Activated effector memory CD4-positive, alpha-beta T cell treated with anti-CD3 and anti-CD28 coated beads, Interleukin-2, amount 50 U/mL, for 16 hours (primary cell): ENCODE measurements at regions not wholly inside any gene's neighbourhood (a gene's known extent, or its start where the extent isn't known, plus 50 kb on each side); places are given as distances from the start of the nearest gene placed in this dataset.
A peak's percentile ranks its signal among the peaks of the same experiment; 100 is the strongest.

ENCODE experiments used
- DNase-seq: peaks from one replicate; pipeline ENCODE4 v3.0.0-alpha.2; 2020

DNA sequence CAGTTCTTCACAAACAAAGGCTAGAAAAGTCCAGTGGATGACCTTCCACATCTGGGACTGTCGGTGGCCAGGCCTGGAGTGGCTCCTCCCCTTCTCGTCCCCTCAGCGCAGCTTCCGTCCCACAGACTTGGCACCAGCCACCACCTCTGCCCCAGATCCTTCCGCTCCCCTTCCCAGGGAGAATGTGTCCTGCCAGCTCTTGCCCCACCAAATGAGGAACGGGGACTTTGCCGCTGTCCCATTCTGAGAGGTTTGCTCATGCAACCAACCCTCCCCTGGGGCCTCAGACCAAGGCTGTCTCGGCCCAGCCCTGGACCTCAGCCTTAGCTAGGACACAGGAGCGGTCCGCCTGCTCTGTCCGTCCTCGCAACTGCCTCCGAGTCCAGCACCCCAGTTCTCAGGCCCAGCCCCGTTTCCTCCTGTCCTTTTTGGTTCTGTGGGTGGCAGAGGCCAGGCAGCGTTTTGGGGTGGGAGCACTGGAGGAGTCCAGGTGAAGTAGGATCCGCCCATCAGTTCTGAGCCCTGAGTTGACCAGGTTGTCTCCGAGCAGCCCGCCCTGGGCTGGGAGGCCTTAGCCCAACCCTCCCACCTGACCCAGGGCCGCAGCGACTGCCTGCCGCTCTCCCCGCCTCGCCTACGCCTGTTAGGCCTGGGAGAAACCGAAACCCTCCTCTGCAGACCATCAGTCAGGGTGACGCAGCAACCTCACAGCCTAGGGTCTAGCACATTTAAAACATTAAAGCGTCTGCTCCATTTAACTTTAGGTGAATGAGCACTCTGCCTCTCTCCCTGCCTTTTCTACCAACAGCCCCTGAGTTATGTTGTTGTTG, 284.3 kb downstream of the FOXO1 start:
- no peak for DNase-seq

DNA sequence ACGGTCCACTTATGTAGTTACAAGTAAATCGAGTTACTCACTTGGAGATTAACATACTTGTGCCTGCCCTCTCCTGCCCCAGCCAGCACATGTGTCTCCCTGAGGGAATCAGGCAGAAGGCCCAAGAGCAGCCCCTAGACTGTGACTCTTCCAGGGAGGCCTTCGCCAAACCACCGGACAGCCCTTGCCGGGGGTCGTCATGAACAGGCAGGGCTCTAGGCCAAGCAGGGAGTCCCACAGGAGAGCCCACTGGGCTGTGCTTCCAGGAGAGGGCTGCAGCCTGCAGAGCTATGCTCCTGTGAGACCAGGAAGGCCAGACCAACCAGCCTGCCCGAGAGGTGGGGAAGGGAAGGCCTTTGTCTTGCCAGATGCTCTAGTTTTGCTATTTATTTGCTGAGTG, 283.3 kb downstream of the FOXO1 start:
- DNase-seq, result no peak

DNA sequence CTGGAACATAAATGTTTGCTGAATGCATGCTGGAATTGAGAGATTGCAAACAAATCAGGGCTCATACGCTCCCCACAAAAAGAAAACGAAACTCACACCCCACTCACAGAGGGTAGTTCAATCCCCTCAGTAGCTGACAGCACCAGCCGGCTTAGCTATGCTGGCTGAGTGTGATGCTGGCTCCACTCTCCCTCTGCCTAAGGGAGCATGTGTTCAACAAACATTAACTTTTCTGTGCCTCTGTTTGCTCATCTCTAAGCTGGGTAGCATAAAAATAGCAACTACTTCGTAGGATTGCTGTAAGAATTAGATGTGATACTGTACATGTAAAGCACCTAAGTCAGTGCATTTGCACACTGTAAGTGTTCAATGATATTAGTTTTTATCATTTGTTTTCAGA, 282.6 kb downstream of the FOXO1 start:
- no peak for DNase-seq

DNA sequence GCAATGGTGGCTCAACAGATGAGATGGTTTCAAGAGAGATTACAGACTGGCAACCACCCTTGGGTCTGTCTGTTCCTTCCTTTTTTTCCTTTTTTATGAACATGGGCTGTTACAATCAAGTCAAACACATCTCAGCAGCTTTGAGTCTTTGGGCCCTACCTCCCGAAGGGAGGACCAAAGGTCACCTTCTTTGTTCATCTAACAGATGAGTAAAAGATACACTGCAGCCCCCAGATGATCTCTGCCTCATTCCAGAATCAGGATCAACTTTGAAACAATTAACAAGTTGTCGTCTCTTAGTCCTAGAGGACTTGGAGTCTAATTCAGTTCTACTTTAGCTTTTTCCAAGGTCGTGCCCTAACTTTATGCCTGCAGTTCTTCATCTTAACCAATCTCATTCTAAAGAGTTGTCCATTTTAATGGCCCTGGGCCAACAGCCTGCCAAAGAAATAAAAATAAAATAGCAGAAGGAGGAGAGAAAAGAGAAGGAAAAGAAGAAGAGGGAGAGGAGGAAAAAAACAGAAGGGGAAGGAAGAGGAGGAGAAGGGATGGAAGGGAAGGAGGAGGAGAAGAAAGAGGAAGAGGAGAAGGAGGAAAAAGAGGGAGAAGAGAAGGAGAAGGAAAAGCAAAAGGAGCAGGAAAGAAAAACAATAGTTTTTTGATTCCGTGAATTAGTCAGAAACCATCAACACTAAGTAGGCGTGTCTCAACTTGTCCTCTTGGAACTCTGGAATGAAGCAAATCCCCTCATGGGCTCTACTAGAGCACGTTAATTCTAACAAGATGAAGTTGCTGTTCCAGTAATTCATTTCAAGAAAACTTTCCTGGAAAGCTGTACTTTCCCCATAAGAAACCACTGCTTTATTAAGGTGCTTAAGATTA, 281.2 kb downstream of the FOXO1 start:
- DNase-seq, result no peak

DNA sequence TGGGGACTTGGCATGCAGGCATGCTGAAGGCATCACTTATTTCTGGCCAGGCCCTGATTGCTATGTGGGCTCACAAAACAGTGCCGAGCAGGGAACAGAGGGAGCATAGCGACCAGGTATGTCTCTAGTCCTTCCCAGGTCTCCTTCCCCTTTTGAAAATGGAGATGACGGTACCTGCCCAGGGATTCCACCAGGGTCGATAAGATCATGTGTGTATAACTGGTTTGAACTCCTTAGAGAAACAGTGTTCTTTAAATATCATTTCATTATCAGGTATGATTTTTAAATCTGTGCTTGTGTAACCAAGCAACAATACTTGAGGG, 280.6 kb downstream of the FOXO1 start:
- DNase-seq, result no peak

DNA sequence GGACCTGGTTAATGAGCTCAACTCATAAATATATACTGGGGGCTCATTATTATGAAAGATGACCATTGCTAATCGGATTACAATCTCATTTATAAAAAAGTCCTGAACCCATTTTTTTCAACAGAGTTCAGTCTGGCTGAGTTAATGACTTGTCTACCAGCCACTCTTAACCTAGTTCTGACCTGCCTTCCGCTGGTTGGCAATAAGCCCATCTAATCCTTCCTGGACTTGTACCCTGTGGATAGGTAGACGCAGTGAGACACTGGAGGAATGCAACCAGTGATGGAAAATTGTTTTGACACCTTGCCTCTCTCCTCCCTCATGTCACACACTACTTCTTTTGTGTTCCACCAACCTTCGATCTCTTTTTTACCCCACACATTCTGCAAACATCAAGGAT, 279.9 kb downstream of the FOXO1 start:
- DNase-seq, result no peak

DNA sequence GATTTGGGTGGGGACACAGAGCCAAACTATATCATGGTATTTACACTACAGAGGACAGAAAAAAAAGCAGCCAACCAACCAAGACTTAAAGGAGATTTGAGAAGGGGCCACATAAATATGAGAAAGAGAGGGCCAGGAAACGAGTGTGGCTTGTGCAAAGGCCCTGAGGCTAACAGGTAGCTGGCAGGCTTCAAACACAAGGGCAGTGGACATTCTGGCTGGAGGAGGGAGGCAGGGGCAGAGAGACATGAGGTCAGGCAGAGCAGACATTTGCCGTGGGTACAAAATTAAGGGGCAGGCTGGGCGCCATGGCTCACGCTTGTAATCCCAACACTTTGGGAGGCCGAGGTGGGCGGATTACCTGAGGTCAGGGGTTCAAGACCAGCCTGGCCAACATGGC, 278.7 kb downstream of the FOXO1 start:
- no peak for DNase-seq

DNA sequence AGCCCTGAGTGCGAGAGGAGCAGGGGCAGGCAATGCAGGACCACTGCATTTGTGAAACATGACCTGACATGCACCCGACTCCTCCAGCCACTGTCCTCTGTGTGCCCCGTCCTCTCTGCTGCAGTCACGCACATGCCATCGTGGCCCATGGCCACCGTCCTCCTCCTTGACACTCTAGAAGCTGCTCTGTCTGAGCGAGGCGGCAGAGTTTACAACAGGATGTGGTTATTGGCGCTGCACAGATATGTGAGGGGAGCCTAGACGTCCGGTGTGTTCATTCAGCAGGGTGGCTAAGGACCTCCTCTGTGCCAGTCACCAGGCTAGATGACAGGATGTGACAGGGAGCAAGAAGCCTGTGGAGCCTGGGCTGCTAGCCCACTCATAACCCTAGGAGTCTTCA, 277.8 kb downstream of the FOXO1 start:
- DNase-seq, result peak; percentile 90

DNA sequence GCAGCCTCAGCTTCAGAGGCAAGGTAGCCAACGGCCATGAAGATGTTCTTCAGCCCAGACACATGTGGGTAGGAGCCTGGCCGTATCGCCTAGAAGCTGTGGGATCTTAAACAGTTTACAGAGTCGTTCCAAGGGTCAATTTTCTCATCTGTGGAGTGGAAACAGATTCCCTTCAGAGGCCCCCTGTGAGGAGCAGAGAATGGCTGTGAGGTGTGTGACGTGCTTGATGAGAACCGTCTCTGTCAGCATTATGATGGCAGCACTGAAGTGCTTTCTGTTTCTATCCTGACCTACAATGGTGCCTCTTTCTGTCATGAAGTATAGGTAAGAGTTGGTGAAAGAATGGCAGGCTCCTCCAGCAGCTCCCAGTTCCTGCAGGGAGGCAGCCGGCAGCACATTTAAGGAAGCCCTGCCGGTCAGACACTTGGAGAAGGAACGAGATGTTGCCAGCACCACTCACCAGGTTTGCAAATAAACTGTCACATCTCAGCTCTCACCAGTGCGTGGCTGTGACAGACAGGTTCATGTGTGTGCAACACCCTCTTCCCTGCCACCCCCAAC, 277.3 kb downstream of the FOXO1 start:
- peak; percentile 75 for DNase-seq

DNA sequence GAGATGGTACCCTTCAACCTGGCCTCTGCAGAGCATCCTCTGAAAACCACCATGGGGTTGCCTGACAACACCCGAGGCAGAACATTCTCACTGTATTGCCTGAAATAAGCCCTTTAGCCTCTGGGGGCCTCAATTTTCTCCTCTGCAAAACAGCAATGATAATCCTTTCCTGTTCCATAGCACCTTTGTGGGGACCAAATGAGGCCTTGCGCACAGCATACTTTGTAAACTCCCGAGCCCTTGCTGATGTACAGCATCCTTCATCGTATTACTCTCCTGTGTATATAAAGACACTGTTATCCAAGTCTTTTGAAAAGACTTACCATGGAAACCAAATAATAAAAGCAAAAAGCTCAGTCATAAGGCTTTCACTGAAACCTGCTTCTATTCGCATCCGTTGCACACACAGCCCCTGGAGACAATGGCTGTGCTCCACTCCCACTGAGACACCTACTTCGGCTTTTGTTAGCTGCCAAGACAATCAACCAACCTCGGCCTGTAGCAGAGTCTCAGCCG, 276.0 kb downstream of the FOXO1 start:
- no peak for DNase-seq

DNA sequence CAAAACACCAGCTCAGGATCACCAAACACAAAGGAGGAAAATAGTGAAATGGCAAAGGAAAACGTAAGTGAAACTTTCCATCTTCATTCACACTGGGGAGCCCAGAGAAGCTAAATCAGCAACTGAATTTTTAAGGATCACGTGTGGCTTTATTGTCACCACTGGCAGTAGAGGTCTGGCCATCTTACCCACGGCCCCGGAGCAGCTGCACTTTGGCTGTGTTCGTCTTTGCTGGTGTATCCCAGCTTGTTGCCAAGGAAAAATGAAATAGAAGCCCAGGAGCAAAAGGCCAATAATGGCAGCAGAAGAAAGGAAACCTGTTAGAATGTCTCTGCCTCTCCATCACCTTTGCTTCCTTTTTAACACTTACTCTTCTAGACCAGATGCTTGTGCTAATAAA, 274.7 kb downstream of the FOXO1 start:
- DNase-seq, result no peak

DNA sequence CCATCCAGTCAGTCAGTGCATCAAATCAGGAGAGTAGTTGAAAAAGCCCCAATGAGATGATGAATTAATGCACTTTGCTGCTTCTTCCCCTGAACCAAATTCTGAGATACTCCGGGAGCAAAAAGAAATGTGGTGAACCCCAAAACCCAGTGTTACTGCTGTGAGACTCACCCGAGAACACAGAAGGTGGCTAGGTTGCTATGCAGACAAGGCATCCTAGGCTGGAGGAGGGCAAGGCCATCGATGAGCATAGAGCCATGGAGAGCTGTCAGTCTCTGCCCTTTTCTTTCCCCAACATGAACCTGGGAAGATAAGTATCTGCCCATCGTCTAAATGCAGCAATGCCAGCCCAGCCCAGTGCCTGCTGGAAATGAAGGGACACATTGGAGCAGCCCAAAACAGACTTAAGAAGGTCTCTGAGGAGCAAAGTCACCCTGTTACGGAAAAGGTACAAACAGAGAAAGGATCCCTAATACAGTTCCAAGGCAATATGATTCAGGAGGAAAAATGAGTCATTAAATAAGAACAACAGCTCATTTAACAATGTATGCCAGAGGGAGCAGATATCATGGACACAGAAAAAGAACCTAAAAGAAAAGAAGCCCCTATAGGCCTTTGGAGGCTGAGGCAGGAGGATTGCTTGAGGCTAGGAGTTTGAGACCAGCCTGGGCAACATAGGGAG, 272.0 kb downstream of the FOXO1 start:
- no peak for DNase-seq

DNA sequence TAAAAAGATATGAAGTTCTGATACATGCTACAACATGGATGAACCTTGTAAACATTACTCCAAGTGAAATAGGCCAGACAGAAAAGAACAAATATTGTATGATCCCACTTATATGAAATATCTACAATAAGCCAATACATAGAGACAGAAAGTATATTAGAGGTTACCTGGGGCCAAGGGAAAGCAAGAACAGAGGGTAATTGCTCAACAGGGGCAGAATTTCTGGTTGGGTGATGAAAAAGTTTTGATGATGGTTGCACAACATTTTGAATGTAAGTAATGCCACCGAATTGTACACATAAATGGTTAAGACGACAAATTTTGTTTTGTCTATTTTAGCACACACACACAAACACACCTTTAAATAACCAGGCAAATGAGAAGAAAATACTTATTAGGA, 268.4 kb downstream of the FOXO1 start:
- DNase-seq, result no peak

DNA sequence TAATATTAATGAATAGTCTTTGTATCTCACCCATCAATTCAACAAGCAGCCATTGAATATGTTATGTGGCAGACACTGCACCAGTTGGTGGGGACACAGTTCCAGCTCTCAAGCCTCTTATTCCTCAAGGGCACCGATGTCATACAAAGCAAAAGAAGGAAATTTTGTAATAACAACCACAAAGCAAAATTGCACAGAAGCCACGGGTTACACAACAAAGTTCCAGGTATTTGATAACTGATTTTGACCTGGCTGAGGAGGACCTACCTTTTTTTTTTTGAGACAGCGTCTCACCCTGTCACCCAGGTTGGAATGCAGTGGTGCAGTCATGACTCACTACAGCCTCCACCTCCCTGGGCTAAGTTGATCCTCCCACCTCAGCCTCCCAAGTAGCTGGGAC, 266.7 kb downstream of the FOXO1 start:
- no peak for DNase-seq

DNA sequence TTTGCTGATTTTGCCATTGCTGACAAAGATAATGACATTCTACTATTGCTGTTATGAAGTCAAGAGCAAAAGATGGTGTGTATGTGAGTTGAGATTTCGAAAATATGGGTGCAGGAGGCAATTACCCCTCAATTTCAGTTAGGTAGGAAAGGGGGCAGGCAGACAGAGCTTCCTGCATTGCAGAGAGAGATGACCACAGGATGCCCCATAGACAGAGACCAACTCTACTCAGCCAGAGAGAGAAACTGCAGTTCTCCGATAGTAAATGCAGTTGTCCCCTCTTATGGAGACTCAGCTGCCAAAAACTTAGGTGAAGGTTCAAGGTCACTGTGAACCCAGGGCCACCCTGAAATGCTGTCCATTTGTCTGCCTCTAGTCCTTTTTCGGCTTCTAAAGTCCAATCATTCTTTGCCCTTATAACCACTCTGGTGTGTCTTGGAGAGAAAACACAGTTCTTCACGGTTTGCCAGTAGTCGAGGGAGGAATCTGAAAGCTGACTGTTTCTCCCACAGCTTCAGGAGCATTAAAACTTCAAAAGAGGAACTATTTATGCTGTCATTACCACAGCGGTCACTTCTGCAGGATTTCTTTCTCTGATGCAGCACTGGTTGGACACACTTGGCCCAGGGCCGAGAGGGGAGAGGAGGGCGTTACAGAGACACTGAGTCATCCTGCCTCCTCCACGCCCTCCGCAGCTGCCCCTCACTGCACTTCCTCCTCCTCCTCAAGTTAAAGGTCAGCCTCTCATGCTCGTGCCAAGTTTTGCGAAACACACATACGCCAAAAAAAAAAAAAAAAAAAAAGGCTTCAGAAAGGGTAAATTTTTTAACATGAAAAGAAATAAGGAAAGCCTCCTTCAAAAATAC, 264.3 kb downstream of the FOXO1 start:
- no peak for DNase-seq

DNA sequence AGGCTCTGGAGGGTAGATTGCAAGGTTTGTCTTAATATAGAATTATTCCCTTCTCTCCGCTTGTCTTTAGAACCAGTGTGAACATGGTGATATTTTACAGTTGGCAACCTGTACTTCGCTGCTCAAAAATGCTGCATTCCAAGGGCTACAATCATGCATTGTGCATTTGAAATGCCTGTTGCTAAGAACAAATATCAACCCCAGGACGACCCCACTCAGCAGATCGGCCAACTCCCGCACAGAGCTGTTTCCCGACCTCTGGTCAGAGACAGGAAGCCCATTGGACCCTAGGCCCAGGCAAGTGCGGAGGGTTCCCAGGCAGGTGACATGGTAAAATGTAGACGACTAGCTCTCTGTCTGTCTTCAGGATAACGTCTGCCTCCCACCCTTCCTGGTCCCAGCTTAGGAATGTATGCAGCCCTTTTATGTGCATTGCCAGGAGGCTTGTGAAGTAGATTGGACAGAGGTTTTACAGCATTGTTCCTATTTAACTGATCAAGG, 263.5 kb downstream of the FOXO1 start:
- DNase-seq, result no peak

DNA sequence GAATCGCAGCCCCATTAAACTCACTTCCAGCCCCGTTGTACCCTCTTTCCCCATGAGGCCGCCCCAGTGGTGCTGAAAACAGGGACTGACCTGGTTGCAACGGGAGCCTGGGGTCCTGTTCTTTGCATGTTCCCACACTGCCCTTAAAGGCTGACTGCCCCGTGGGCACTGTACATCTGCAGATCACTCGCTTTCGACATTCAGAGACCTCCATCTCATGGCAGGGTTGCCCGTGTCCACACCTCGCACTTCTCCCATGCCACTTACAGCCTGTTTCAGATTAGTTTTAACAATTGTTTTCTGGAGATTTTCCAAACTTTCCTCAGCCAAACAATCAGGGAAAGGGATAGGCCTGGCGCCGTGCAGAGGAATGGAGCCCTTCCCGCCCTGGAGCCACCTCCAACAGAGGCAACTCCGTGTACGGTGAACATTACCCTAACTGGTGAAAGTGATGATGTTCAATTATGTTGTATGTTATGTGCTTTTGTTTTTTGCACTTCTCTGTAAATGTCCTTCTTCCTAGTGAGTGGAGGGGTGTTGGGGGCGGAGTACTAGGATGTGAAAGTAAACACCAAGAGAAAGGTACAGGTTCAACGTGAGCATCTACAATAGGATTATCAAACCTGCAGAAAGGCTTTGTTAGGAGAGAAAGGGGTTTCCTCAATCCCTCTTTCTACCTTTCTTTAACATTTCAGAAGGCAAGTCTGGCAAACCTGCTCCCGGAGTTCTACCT, 262.8 kb downstream of the FOXO1 start:
- DNase-seq, result no peak

DNA sequence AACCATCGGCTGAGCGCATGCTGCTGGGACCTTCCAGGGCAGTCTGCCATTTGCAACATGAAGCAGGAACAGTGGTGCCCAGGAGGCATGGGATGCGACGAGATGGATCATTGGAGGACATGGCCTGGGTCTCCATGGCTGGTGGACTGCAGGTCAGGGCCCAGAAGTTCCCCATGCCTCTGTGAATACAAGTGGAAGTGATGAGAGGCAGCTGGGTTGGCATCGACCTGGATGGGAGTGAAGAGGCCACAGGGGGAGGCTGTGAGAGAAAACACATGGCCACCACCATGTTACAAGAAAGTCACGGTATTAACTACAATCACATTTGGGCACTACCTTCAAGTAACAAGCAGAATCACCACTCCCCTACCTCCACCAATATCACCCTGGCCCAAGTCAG, 262.0 kb downstream of the FOXO1 start:
- no peak for DNase-seq

DNA sequence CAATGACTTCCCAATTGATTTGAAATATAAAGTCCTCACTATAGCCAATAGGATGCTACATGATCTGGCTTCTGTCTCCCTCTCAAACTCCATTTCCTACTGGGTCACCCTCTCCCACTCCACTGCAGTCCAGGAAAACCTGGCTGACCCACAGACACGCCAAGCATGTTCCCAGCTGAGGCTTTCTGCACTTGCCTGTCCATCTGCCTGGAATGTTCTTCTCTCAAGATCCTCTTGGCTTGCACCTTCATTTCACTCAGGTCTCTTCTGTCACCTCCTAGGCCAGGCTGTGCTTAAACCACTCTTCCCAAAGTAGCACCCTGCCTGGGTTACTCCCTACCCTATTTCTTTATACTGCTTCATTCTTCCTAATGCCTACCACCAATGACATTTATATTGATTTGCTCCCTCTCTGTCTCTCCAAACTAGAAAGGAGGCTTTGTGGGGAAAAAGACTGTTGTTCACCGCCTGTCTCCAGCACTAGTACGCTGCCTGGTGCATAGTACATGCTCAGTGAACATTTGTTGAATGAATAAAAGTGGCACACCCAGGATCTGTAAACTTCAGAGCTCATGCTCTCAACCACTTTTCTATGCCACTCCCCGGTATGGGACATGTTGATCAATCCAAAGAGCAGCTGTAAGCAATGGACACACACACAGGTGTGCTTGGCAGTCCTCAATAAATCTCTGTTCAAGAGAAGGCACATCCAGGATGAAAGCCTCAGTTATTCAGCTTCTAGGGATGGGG, 261.3 kb downstream of the FOXO1 start:
- no peak for DNase-seq

DNA sequence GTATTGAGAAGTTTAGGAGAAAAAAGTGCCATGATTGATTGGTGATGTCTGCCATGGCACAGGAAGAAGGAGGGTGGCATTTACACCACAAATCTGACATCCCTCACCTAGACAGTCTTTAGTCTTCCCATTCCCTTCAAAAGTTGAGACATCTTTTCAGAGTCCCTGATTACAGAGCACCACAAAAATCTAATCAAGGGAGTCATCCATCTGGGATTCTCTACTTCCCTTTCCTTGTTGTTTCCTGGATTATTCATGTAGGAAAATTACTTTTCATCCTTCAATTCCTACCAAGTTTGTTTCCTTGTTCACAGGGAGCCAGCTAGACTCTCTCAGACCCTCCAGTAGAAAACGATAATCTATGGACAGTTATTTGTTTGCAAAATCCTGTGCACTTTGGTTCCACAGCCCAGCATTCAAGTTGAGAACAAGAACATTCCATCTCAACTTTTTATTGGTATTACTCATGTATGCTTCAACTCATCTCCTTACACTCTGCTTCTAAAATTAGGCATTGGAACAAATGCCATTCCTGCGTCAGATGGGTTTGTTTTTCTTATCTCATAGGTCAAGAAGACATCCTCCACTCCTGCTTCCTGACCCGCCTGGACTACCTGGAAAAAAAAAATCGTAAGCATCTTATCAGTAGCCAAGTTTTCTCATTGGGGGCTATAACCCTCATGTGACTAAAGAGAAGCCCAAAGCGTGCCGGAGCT, 259.9 kb downstream of the FOXO1 start:
- DNase-seq, result no peak
